ENCODE measurements at regions not wholly inside any gene's neighbourhood (a gene's known extent, or its start where the extent isn't known, plus 50 kb on each side); places are given as distances from the start of the nearest gene placed in this dataset.

GRCh38 chrX:98371994-98372393, 1488.3 kb downstream of the RPA4 start:
- no peak overlapping the region for H3K9ac ChIP-seq
- no peaks in the 10 kb centered on the region for H3K4me1 ChIP-seq
- H3K27ac ChIP-seq = no peak overlapping the region
- H3K4me2 ChIP-seq = no peak overlapping the region
- TF ChIP-seq Cebpa-rat (IDR thresholded peaks at IDR 0.05) = no peak
- no peaks in the 10 kb centered on the region for H3K36me3 ChIP-seq
- peaks cover 9% of the 10 kb centered on the region; the same call in 1 of the 2 replicates for H3K9me3 ChIP-seq
- H3K4me3 ChIP-seq = no peak overlapping the region
- no peaks in the 10 kb centered on the region for H4K20me1 ChIP-seq
- H3K27me3 ChIP-seq = peaks cover 93% of the 10 kb centered on the region

- Histone ChIP-seq H3K4me1 (no peaks in the 10 kb centered on the region), H3K4me2 (no peak overlapping the region), H3K4me3 (no peak overlapping the region), H3K9me3 (peaks cover 9% of the 10 kb centered on the region; the same call in 1 of the 2 replicates), H3K36me3 (no peaks in the 10 kb centered on the region), H3K9ac (no peak overlapping the region), H4K20me1 (no peaks in the 10 kb centered on the region), H3K27ac (no peak overlapping the region), H3K27me3 (peaks cover 84% of the 10 kb centered on the region)
- no peak for TF ChIP-seq Cebpa-rat (IDR thresholded peaks at IDR 0.05)
These were observed 1495.4 kb downstream of the RPA4 start for GRCh38 chrX:98379134-98379533.

GRCh38 chrX:98380106-98380505, 1496.4 kb downstream of the RPA4 start:
- no peak overlapping the region for H3K4me2 ChIP-seq
- no peak overlapping the region for H3K27ac ChIP-seq
- peaks cover 86% of the 10 kb centered on the region for H3K27me3 ChIP-seq
- no peak overlapping the region for H3K9ac ChIP-seq
- TF ChIP-seq Cebpa-rat (IDR thresholded peaks at IDR 0.05) = no peak
- no peak overlapping the region for H3K4me3 ChIP-seq
- peaks cover 9% of the 10 kb centered on the region; the same call in 1 of the 2 replicates for H3K9me3 ChIP-seq
- no peaks in the 10 kb centered on the region for H4K20me1 ChIP-seq
- H3K4me1 ChIP-seq = no peaks in the 10 kb centered on the region
- H3K36me3 ChIP-seq = no peaks in the 10 kb centered on the region

GRCh38 chrX:98380556-98380955, 1496.8 kb downstream of the RPA4 start:
- H3K4me3 ChIP-seq = no peak overlapping the region
- no peaks in the 10 kb centered on the region for H3K36me3 ChIP-seq
- no peak overlapping the region for H3K4me2 ChIP-seq
- H3K4me1 ChIP-seq = no peaks in the 10 kb centered on the region
- no peaks in the 10 kb centered on the region for H4K20me1 ChIP-seq
- peaks cover 8% of the 10 kb centered on the region; the same call in 1 of the 2 replicates for H3K9me3 ChIP-seq
- H3K27me3 ChIP-seq = peaks cover 85% of the 10 kb centered on the region
- no peak overlapping the region for H3K9ac ChIP-seq
- no peak for TF ChIP-seq Cebpa-rat (IDR thresholded peaks at IDR 0.05)
- H3K27ac ChIP-seq = no peak overlapping the region

- Histone ChIP-seq H4K20me1 (no peaks in the 10 kb centered on the region), H3K4me2 (no peak overlapping the region), H3K4me1 (no peaks in the 10 kb centered on the region), H3K9ac (no peak overlapping the region), H3K27ac (no peak overlapping the region), H3K36me3 (no peaks in the 10 kb centered on the region), H3K27me3 (no peaks in the 10 kb centered on the region), H3K4me3 (no peak overlapping the region), H3K9me3 (no peaks in the 10 kb centered on the region; the same call in 1 of the 2 replicates)
- no peak for TF ChIP-seq Cebpa-rat (IDR thresholded peaks at IDR 0.05)
These were observed 1514.8 kb downstream of the RPA4 start for GRCh38 chrX:98398542-98398941.

GRCh38 chrX:98405376-98405775, 1521.7 kb downstream of the RPA4 start:
- Histone ChIP-seq H3K9ac (no peak overlapping the region), H3K4me1 (no peaks in the 10 kb centered on the region), H3K4me3 (no peak overlapping the region), H4K20me1 (no peaks in the 10 kb centered on the region), H3K9me3 (no peaks in the 10 kb centered on the region), H3K27me3 (peaks cover 31% of the 10 kb centered on the region), H3K4me2 (no peak overlapping the region), H3K36me3 (no peaks in the 10 kb centered on the region), H3K27ac (no peak overlapping the region)
- TF ChIP-seq Cebpa-rat (IDR thresholded peaks at IDR 0.05) = no peak

GRCh38 chrX:98407584-98407983, 1523.9 kb downstream of the RPA4 start:
- H3K36me3 ChIP-seq = no peaks in the 10 kb centered on the region
- no peaks in the 10 kb centered on the region for H3K9me3 ChIP-seq
- H3K27ac ChIP-seq = no peak overlapping the region
- no peaks in the 10 kb centered on the region for H4K20me1 ChIP-seq
- no peak for TF ChIP-seq Cebpa-rat (IDR thresholded peaks at IDR 0.05)
- H3K9ac ChIP-seq = no peak overlapping the region
- peaks cover 53% of the 10 kb centered on the region for H3K27me3 ChIP-seq
- H3K4me3 ChIP-seq = no peak overlapping the region
- H3K4me1 ChIP-seq = no peaks in the 10 kb centered on the region
- H3K4me2 ChIP-seq = no peak overlapping the region

- H3K4me3 ChIP-seq = no peak overlapping the region
- H3K36me3 ChIP-seq = no peaks in the 10 kb centered on the region
- H3K27me3 ChIP-seq = peaks cover 63% of the 10 kb centered on the region
- H3K4me2 ChIP-seq = no peak overlapping the region
- H3K4me1 ChIP-seq = no peaks in the 10 kb centered on the region
- H3K27ac ChIP-seq = no peak overlapping the region
- no peaks in the 10 kb centered on the region for H3K9me3 ChIP-seq
- no peak overlapping the region for H3K9ac ChIP-seq
- H4K20me1 ChIP-seq = no peaks in the 10 kb centered on the region
- TF ChIP-seq Cebpa-rat (IDR thresholded peaks at IDR 0.05) = no peak
These were observed 1526.2 kb downstream of the RPA4 start for GRCh38 chrX:98409867-98410266.

- H3K4me3 ChIP-seq = no peak overlapping the region
- H3K4me2 ChIP-seq = no peak overlapping the region
- H3K27ac ChIP-seq = no peak overlapping the region
- H4K20me1 ChIP-seq = no peaks in the 10 kb centered on the region
- no peak overlapping the region for H3K9ac ChIP-seq
- H3K9me3 ChIP-seq = no peaks in the 10 kb centered on the region
- no peaks in the 10 kb centered on the region for H3K36me3 ChIP-seq
- no peak for TF ChIP-seq Cebpa-rat (IDR thresholded peaks at IDR 0.05)
- H3K27me3 ChIP-seq = peaks cover 59% of the 10 kb centered on the region
- no peaks in the 10 kb centered on the region for H3K4me1 ChIP-seq
These were observed 1528.3 kb downstream of the RPA4 start for GRCh38 chrX:98412058-98412457.

- TF ChIP-seq Cebpa-rat (IDR thresholded peaks at IDR 0.05) = no peak
These were observed 1538.8 kb downstream of the RPA4 start for GRCh38 chrX:98422536-98422935.

GRCh38 chrX:98432413-98432812, 1548.7 kb downstream of the RPA4 start:
- Histone ChIP-seq H3K4me3 (no peak overlapping the region), H3K9ac (no peak overlapping the region), H4K20me1 (no peaks in the 10 kb centered on the region), H3K27me3 (peaks cover 54% of the 10 kb centered on the region), H3K27ac (no peak overlapping the region), H3K4me2 (no peak overlapping the region), H3K36me3 (no peaks in the 10 kb centered on the region), H3K4me1 (no peaks in the 10 kb centered on the region), H3K9me3 (no peaks in the 10 kb centered on the region)
- no peak for TF ChIP-seq Cebpa-rat (IDR thresholded peaks at IDR 0.05)

More at GRCh38 chrX:98422536-98422935, 1538.8 kb downstream of the RPA4 start:
- peaks cover 34% of the 10 kb centered on the region for H3K27me3 ChIP-seq
- H3K27ac ChIP-seq = no peak overlapping the region
- H3K36me3 ChIP-seq = no peaks in the 10 kb centered on the region
- H3K4me1 ChIP-seq = no peaks in the 10 kb centered on the region
- H3K9me3 ChIP-seq = no peaks in the 10 kb centered on the region
- H3K4me3 ChIP-seq = no peak overlapping the region
- no peak overlapping the region for H3K4me2 ChIP-seq
- H3K9ac ChIP-seq = no peak overlapping the region
- no peaks in the 10 kb centered on the region for H4K20me1 ChIP-seq

All from BLaER1 (cell line).